CD4-positive, CD25-positive, alpha-beta regulatory T cell (primary cell): ENCODE measurements at regions not wholly inside any gene's neighbourhood (a gene's known extent, or its start where the extent isn't known, plus 50 kb on each side); places are given as distances from the start of the nearest gene placed in this dataset.
"Not testable (repeated sequence)": the region's sequence is repeated elsewhere in the genome, so short reads cannot be mapped to it uniquely, and the experiment has no call there.

ENCODE experiments used
- ATAC-seq, 2 donors: fragments of 150-1000 bp; cut with Tn5 transposase; one replicate each; pipeline ENCODE4 v1.10.0; 2021; ENCODE audit warnings: low read depth in 2 of 2, moderate number of reproducible peaks in 2 of 2, moderate library complexity in 1 of 2
- DNase-seq, 3 donors: peaks; one replicate each; pipeline versions ENCODE4 v3.0.0 to v3.0.0-alpha.2; 2012 to 2022; ENCODE audit warnings: mixed read lengths in 1 of 3
- H3K27ac ChIP-seq: one replicate; pipeline ENCODE4 v1.7.0; 2013; ENCODE audit warnings: mild to moderate bottlenecking, low read length; ENCODE audit not compliant: insufficient read depth, poor library complexity, severe bottlenecking
- H3K27me3 ChIP-seq: one replicate; pipeline ENCODE4 v1.7.0; 2013; ENCODE audit warnings: low read length; ENCODE audit not compliant: control insufficient read depth, insufficient read depth
- H3K36me3 ChIP-seq: one replicate; pipeline ENCODE4 v1.7.0; 2013; ENCODE audit warnings: mild to moderate bottlenecking, low read length, moderate library complexity; ENCODE audit not compliant: control insufficient read depth, insufficient read depth
- H3K4me1 ChIP-seq: 2 replicates; pipeline ENCODE4 v1.7.0; 2013; ENCODE audit warnings: mild to moderate bottlenecking, low read length; ENCODE audit not compliant: insufficient read depth, control insufficient read depth, poor library complexity, severe bottlenecking
- H3K4me3 ChIP-seq: one replicate; pipeline ENCODE4 v1.7.0; 2013; ENCODE audit warnings: low read depth, mild to moderate bottlenecking, low read length, moderate library complexity
- H3K9me3 ChIP-seq, 2 experiments: 1 replicate in 1 of 2; 2 replicates in 1 of 2; pipeline ENCODE4 v1.7.0; 2013; ENCODE audit warnings: low read length in 2 of 2, mild to moderate bottlenecking in 1 of 2, moderate library complexity in 1 of 2; ENCODE audit not compliant: control insufficient read depth in 2 of 2
- H3K27ac Mint-ChIP-seq, 3 donors: one replicate each; pipeline ENCODE4 v1.8.0; 2020 to 2022; ENCODE audit warnings: mild to moderate bottlenecking in 3 of 3, mixed read lengths in 3 of 3, moderate library complexity in 2 of 3
- H3K27me3 Mint-ChIP-seq: one replicate; pipeline ENCODE4 v1.8.0; 2022; ENCODE audit warnings: mild to moderate bottlenecking, mixed read lengths
- H3K36me3 Mint-ChIP-seq: one replicate; pipeline ENCODE4 v1.8.0; 2020; ENCODE audit warnings: mixed read lengths
- H3K4me1 Mint-ChIP-seq, 4 donors: one replicate each; pipeline ENCODE4 v1.8.0; 2020 to 2022; ENCODE audit warnings: mixed read lengths in 4 of 4, mild to moderate bottlenecking in 1 of 4
- H3K4me3 Mint-ChIP-seq, 4 donors: one replicate each; pipeline ENCODE4 v1.8.0; 2020 to 2022; ENCODE audit warnings: mild to moderate bottlenecking in 4 of 4, mixed read lengths in 4 of 4, moderate library complexity in 3 of 4
- H3K9me3 Mint-ChIP-seq, 7 donors: one replicate each; pipeline ENCODE4 v1.8.0; 2020 to 2022; ENCODE audit warnings: mixed read lengths in 7 of 7, mild to moderate bottlenecking in 3 of 7, moderate library complexity in 2 of 7

- not testable (repeated sequence) for ATAC-seq, H3K4me3 ChIP-seq, H3K36me3 ChIP-seq, H3K4me3 Mint-ChIP-seq, H3K27ac ChIP-seq, H3K27me3 ChIP-seq, H3K36me3 Mint-ChIP-seq, H3K4me1 ChIP-seq, H3K9me3 ChIP-seq, H3K27me3 Mint-ChIP-seq, DNase-seq, H3K9me3 Mint-ChIP-seq
- Mint-ChIP-seq H3K4me1 (peaks cover 0 to 24% (median 3%) of the 10 kb centered on the region in 4 donors), H3K27ac (peak overlapping the region in 1 of 3 donors; percentile 38)
These were observed 180.8 kb upstream of the PLGLB2 start for GRCh38 chr2:87567093-87567492.

DNA sequence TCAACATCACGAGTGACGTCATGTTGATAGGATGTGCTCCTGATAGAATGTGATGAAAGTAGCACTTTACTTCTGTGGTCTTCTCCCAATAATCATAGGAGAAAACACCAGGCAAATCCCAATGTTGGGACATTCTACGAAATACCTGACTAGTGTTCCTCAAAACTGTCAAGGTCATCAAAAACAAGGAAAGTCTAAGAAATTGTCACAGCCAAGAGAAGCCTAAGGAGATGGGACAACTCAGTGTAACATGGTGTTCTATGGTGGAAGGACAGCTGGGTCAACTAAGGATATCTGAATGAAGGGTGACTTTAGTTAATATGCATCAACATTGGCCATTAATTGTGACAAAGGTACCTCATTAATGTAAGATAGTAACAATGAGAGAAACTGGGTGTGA, 180.0 kb upstream of the PLGLB2 start:
- ATAC-seq, H3K27ac ChIP-seq, H3K4me1 ChIP-seq, H3K27me3 Mint-ChIP-seq, H3K27ac Mint-ChIP-seq, DNase-seq, H3K36me3 ChIP-seq, H3K9me3 Mint-ChIP-seq, H3K4me3 ChIP-seq, H3K36me3 Mint-ChIP-seq, H3K27me3 ChIP-seq, H3K4me3 Mint-ChIP-seq, H3K9me3 ChIP-seq: not testable (repeated sequence)
- peaks cover 0 to 24% (median 3%) of the 10 kb centered on the region in 4 donors for H3K4me1 Mint-ChIP-seq

DNA sequence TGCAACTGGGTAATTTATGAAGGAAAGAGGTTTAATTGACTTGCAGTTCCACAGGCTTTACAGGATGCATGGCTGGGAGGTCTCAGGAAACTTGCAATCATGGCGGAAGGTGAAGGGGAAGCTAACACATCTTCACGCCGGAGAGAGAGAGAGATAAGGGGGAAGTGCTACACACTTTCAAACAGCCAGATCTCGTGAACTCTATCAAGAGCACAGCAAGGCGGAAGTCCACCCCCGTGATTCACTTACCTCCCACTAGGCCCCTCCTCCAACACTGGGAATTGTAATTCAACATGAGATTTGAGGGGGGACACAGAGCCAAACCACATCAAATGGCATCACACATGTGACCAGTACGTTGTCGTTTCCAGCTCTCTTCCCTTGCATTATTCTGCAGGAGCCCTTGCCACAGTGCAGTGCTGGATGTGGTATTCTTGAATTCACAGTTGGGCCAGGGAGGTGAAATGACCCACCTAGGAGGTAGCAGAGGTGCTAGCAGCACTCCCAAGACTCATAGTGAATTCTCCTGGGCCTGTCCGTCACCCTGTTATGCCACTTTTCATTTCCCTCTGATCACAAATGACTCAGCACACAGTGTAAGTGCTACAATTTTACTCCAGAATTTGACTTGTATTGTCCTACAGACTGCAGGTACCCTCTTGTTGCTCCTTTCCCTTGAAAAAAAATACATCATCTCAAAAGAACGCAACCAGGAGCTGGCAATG, 179.2 kb upstream of the PLGLB2 start:
- not testable (repeated sequence) for H3K4me1 ChIP-seq, ATAC-seq, H3K27me3 Mint-ChIP-seq, H3K27ac ChIP-seq, H3K9me3 Mint-ChIP-seq, H3K4me3 ChIP-seq, H3K36me3 Mint-ChIP-seq, DNase-seq, H3K36me3 ChIP-seq, H3K27me3 ChIP-seq, H3K9me3 ChIP-seq
- Mint-ChIP-seq H3K27ac (peak overlapping the region; percentile 66 to 95 (median 93)), H3K4me3 (peak overlapping the region in 2 of 4 donors; percentile 39 to 64), H3K4me1 (peaks cover 0 to 26% (median 3%) of the 10 kb centered on the region in 4 donors)

DNA sequence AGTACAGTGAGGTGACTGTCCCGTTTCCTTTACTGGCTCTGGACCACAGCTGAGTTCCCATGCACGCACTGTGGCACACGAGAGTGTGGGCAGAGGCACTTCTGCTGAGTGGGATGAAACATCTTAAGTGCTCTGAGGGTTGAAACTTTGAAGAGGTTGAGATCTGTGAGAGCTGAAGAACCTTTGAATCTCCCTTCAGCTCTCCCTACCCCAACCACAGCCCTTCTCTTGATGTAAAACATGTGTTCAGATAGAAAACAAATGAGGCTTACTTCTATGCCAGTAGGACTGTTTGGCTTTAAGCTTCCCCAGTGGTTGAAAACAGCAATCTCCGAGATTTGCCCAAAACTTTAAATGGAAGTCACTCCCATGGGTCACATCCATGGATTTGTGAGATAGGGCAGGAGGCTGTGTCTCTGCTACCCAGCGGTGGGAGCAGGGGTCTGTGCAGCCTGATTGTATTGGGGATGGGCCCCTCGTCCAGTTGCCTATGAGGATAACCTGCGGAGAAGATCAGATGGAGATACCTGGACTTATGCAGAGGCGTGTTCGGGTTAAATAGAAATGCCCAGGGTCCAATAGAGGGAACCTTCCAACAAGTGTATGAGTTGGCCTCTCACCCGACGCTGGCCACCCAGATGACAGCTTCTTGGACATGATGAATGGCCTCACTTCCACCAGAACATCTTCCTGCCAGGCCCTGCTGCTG, 178.0 kb upstream of the PLGLB2 start:
- H3K36me3 ChIP-seq, H3K9me3 ChIP-seq, H3K36me3 Mint-ChIP-seq, H3K27me3 ChIP-seq, H3K27me3 Mint-ChIP-seq, DNase-seq, H3K4me3 ChIP-seq, H3K4me1 ChIP-seq, H3K9me3 Mint-ChIP-seq: not testable (repeated sequence)
- peak; percentile 43 to 72 for ATAC-seq
- H3K27ac ChIP-seq: peak overlapping the region; percentile 14
- Mint-ChIP-seq H3K4me1 (peaks cover 0 to 26% (median 3%) of the 10 kb centered on the region in 4 donors), H3K27ac (peak overlapping the region; percentile 93 to 96 (median 95)), H3K4me3 (peak overlapping the region in 3 of 4 donors; percentile 52 to 65 (median 64))

DNA sequence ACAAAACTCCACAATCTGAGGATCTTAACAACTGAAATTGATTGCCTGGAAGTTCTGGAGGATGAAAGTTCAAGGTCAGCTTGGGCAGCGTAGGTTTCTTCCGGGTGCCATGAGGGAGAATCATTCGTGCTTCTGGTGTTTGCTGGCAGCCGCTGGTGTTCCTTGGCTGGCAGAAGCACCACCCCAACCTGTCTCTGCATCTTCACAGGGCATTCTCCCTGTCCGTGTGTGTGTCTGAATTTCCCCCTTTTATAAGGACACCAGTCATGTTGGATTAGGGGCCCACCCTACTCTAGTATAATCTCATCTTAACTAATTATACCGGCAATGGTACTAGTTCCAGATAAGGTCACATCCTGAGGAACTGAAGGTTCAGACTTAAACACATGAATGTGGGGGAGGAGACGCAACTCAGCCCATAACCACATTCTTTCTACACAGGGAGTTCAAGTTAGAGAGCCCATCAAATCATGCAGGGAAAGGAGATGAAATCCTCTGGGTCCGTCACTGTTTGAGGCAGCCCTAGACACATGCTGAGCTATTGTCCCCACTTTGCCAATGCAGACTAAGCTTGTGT, 175.9 kb upstream of the PLGLB2 start:
- peaks cover 0 to 35% (median 4%) of the 10 kb centered on the region in 4 donors for H3K4me1 Mint-ChIP-seq
- H3K9me3 ChIP-seq, H3K27me3 Mint-ChIP-seq, H3K9me3 Mint-ChIP-seq, H3K36me3 ChIP-seq, DNase-seq, H3K36me3 Mint-ChIP-seq, H3K4me1 ChIP-seq, H3K27ac Mint-ChIP-seq, H3K4me3 Mint-ChIP-seq, H3K27me3 ChIP-seq, H3K27ac ChIP-seq, H3K4me3 ChIP-seq: not testable (repeated sequence)
- peak in 1 of 2 donors; percentile 35 for ATAC-seq

GRCh38 chr2:87572906-87573305, 175.0 kb upstream of the PLGLB2 start:
- not testable (repeated sequence) for H3K4me3 Mint-ChIP-seq, H3K27ac Mint-ChIP-seq, H3K36me3 Mint-ChIP-seq, H3K9me3 ChIP-seq, H3K4me1 ChIP-seq, H3K4me3 ChIP-seq, H3K9me3 Mint-ChIP-seq, H3K27me3 ChIP-seq, H3K36me3 ChIP-seq, DNase-seq, H3K27me3 Mint-ChIP-seq, ATAC-seq, H3K27ac ChIP-seq
- H3K4me1 Mint-ChIP-seq: peaks cover 0 to 34% (median 4%) of the 10 kb centered on the region in 4 donors

DNA sequence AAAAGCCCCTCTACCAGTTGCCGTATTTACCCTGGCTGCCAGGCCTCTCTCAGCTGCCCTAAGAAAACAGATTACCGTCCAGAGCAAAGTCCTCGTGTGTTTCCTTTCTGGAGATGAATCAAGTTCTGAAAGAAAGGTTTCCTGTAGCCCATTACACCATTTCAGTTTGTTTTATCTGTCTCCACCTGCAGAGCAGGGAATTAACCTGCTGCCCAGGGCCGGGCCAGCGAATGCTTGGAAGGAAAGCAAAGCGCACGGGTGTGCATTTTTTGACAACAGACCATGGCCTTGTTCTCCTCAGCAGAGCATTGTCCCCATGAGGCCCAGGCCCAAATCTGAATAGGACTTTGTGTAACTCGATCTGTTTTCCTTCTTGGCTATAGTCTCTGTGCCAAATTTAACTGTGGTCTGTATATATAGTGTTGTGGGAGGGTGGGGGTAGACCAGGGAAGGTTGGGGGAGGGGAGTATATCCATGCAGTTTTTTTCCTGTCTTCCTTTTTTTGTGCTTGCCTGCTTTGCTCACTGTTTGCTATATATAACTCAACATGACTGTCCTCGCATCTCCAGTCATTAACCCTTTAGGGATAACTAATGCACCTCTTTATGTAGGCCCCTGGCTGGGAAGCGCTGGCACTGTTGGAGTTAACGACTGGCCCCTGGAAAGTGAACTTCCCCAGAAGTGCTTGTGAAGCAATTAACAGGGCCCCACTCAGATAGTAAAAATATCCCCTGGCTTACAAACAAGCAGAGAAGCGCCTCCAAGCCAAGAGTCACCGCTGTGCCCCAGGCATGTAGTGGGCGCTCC, 174.3 kb upstream of the PLGLB2 start:
- not testable (repeated sequence) for H3K27me3 Mint-ChIP-seq, H3K9me3 ChIP-seq, H3K4me1 ChIP-seq, H3K27ac ChIP-seq, ATAC-seq, H3K36me3 Mint-ChIP-seq, H3K4me3 ChIP-seq, H3K27me3 ChIP-seq, H3K9me3 Mint-ChIP-seq, H3K36me3 ChIP-seq, DNase-seq, H3K4me3 Mint-ChIP-seq
- H3K4me1 Mint-ChIP-seq: peaks cover 0 to 30% (median 4%) of the 10 kb centered on the region in 4 donors
- peak overlapping the region in 1 of 3 donors; percentile 87 for H3K27ac Mint-ChIP-seq
